ENCODE measurements at regions not wholly inside any gene's neighbourhood (a gene's known extent, or its start where the extent isn't known, plus 50 kb on each side); places are given as distances from the start of the nearest gene placed in this dataset.
"Not testable (repeated sequence)": the region's sequence is repeated elsewhere in the genome, so short reads cannot be mapped to it uniquely, and the experiment has no call there.

GRCh38 chr6:85715797-85716196 lies 73.1 kb upstream of the SYNCRIP start:
- Histone ChIP-seq H3K4me1 (no peaks in the 10 kb centered on the region), H3K4me3 (no peak overlapping the region), H3K9me3 (no peaks in the 10 kb centered on the region), H3K36me3 (replicated peaks in 1 of 2; ENCODE audit: insufficient read depth in 1 of 2, low read depth in 2 of 2) (no peaks in the 10 kb centered on the region), H3K27me3 (no peaks in the 10 kb centered on the region), H3K27ac (no peak overlapping the region)
- DNase-seq (no peak), ATAC-seq (no peak)
- no peak for TF ChIP-seq POLR2A (IDR thresholded peaks at IDR 0.05)
- TF ChIP-seq, protein P1, sequence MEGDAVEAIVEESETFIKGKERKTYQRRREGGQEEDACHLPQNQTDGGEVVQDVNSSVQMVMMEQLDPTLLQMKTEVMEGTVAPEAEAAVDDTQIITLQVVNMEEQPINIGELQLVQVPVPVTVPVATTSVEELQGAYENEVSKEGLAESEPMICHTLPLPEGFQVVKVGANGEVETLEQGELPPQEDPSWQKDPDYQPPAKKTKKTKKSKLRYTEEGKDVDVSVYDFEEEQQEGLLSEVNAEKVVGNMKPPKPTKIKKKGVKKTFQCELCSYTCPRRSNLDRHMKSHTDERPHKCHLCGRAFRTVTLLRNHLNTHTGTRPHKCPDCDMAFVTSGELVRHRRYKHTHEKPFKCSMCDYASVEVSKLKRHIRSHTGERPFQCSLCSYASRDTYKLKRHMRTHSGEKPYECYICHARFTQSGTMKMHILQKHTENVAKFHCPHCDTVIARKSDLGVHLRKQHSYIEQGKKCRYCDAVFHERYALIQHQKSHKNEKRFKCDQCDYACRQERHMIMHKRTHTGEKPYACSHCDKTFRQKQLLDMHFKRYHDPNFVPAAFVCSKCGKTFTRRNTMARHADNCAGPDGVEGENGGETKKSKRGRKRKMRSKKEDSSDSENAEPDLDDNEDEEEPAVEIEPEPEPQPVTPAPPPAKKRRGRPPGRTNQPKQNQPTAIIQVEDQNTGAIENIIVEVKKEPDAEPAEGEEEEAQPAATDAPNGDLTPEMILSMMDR (IDR thresholded peaks at IDR 0.05), result no peak
- intact Hi-C loops (cut with DNase I), result no loop called here

DNA sequence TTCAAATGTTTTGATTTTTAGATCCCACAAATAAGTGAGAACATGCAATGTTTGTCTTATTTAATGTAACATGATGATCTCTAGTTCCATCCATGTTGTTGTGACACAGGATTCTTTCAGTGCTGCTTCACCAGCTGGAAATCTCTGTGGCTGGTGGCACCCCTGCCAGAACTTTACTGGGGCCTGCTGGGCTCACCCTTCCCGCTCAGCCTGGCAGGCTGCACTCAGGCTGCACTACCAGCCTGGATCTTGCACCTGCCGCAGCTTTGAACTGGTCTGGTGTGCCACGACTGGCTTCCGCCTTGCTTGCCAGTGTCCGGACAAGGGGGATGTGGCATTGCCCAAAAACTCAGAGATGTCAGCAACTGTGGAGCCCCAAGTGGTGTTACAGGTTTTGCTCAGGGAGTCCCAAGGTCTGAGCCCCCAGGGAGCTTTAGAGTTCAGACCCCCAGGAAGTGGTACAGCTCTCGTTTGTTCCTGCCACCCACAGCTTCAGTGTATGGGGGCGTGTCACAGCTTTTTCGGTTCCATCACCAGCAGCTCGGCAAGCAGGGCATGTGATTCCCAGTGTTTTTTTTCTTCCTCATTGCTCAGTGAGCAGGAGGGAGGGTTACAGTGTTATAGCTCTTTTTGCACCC lies 72.3 kb upstream of the SYNCRIP start:
- TF ChIP-seq, protein P1 (IDR thresholded peaks at IDR 0.05), result no peak
- no peak for TF ChIP-seq POLR2A (IDR thresholded peaks at IDR 0.05)
- intact Hi-C loops (cut with DNase I), result no loop called here
- Histone ChIP-seq H3K9me3 (no peaks in the 10 kb centered on the region), H3K27ac (no peak overlapping the region), H3K4me1 (no peaks in the 10 kb centered on the region), H3K4me3 (no peak overlapping the region), H3K36me3 (replicated peaks in 1 of 2; ENCODE audit: insufficient read depth in 1 of 2, low read depth in 2 of 2) (no peaks in the 10 kb centered on the region), H3K27me3 (no peaks in the 10 kb centered on the region)
- DNase-seq (no peak), ATAC-seq (no peak)
- 46 to 80% methylated on average over 5 to 9 of the region's 9 CpGs for WGBS, 2 donors

DNA sequence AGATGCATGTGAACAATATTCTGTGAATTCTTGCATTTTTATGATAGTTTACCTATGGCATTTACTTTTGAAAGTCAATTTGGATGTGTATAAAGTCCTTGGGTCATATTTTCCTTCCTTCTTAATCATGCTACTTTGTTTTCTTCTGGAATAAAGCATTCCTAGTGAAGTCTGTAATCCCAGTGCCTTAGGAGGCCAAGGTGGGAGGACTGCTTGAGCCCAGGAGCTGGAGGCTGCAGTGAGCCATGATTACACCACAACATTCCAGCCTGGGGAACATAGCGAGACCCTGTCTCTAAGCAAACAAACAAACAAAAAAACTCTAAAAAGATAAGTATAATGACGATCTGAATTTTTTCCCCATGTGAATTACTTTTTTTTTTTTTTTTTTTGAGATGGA lies 69.7 kb upstream of the SYNCRIP start:
- Histone ChIP-seq H3K9me3 (no peaks in the 10 kb centered on the region), H3K4me3 (no peak overlapping the region), H3K4me1 (no peaks in the 10 kb centered on the region), H3K27ac (no peak overlapping the region), H3K36me3 (replicated peaks in 1 of 2; ENCODE audit: insufficient read depth in 1 of 2, low read depth in 2 of 2) (no peaks in the 10 kb centered on the region), H3K27me3 (no peaks in the 10 kb centered on the region)
- intact Hi-C loops (cut with DNase I), result no loop called here
- no peak for TF ChIP-seq POLR2A (IDR thresholded peaks at IDR 0.05)
- TF ChIP-seq, protein P1 (IDR thresholded peaks at IDR 0.05), result no peak
- ATAC-seq (no peak), DNase-seq (no peak)
- 84 to 86% methylated on average over 2 of the region's 2 CpGs for WGBS, 2 donors

DNA sequence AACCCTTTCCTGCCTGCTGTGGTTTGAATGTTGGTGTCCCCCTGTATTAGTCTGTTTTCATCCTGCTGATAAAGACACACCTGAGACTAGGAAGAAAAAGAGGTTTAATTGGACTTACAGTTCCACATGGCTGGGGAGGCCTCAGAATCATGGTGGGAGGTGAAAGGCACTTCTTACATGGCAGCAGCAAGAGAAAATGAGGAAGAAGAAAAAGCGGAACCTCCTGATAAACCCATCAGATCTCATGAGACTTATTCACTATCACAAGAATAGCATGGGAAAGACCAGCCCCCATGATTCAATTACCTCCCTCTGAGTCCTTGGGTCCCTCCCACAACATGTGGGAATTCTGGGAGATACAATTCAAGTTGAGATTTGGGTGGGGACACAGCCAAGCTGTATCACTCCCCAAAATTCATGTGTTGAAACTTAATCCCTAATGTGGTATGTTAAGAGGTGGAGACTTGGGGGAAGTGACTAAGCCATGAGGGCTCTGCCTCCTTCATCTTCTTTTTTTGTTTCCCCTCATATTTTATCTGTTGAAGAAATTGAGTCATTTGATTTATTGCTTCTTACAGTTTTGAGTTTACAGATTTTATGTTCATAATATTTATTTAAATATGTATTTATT lies 64.9 kb upstream of the SYNCRIP start:
- intact Hi-C loops (cut with DNase I); DNase-seq; H3K4me1 ChIP-seq; H3K4me3 ChIP-seq; H3K27me3 ChIP-seq; H3K27ac ChIP-seq; H3K9me3 ChIP-seq; H3K36me3 ChIP-seq (replicated peaks in 1 of 2; ENCODE audit: insufficient read depth in 1 of 2, low read depth in 2 of 2); ATAC-seq: not testable (repeated sequence)
- 81 to 95% methylated on average over 1 of the region's 1 CpG for WGBS, 2 donors

GRCh38 chr6:85706272-85706671 lies 63.6 kb upstream of the SYNCRIP start:
- Histone ChIP-seq H3K27me3 (no peaks in the 10 kb centered on the region), H3K9me3 (no peaks in the 10 kb centered on the region), H3K36me3 (replicated peaks in 1 of 2; ENCODE audit: insufficient read depth in 1 of 2, low read depth in 2 of 2) (no peaks in the 10 kb centered on the region), H3K4me1 (no peaks in the 10 kb centered on the region), H3K4me3 (no peak overlapping the region), H3K27ac (no peak overlapping the region)
- DNase-seq (no peak), ATAC-seq (no peak)
- intact Hi-C loops (cut with DNase I), result no loop called here
- TF ChIP-seq, protein P1 (IDR thresholded peaks at IDR 0.05), result no peak
- no peak for TF ChIP-seq POLR2A (IDR thresholded peaks at IDR 0.05)
- 75% methylated on average over 3 of the region's 3 CpGs; no CpG with 5 or more reads in 1 of the 2 donors for WGBS, 2 donors

Data from body of pancreas (tissue), 4 donors.